ENCODE measurements at regions not wholly inside any gene's neighbourhood (a gene's known extent, or its start where the extent isn't known, plus 50 kb on each side); places are given as distances from the start of the nearest gene placed in this dataset.

GRCh38 chr18:5756823-5757222, 138.5 kb downstream of the TMEM200C start:
- no peak overlapping the region for H3K9ac ChIP-seq (ENCODE audit: low read length)
- no peaks in the 10 kb centered on the region for H3K4me1 ChIP-seq (ENCODE audit: control insufficient read depth, insufficient read depth, low read length)
- no peaks in the 10 kb centered on the region for H3K36me3 ChIP-seq (ENCODE audit: control insufficient read depth, insufficient read depth, low read length)
- no peaks in the 10 kb centered on the region for H3K27me3 ChIP-seq (ENCODE audit: control insufficient read depth, insufficient read depth, low read length)
- H3K4me3 ChIP-seq (ENCODE audit: low read length), result no peak overlapping the region
- H3K27ac ChIP-seq (ENCODE audit: low read depth, low read length), result no peak overlapping the region

GRCh38 chr18:5747678-5748077, 147.6 kb downstream of the TMEM200C start:
- Histone ChIP-seq H3K4me1 (ENCODE audit: control insufficient read depth, insufficient read depth, low read length) (no peaks in the 10 kb centered on the region), H3K27ac (ENCODE audit: low read depth, low read length) (no peak overlapping the region), H3K4me3 (ENCODE audit: low read length) (no peak overlapping the region), H3K9ac (ENCODE audit: low read length) (no peak overlapping the region), H3K36me3 (ENCODE audit: control insufficient read depth, insufficient read depth, low read length) (no peaks in the 10 kb centered on the region), H3K27me3 (ENCODE audit: control insufficient read depth, insufficient read depth, low read length) (no peaks in the 10 kb centered on the region)

GRCh38 chr18:5746844-5747243, 148.5 kb downstream of the TMEM200C start:
- Histone ChIP-seq H3K27ac (ENCODE audit: low read depth, low read length) (no peak overlapping the region), H3K9ac (ENCODE audit: low read length) (no peak overlapping the region), H3K36me3 (ENCODE audit: control insufficient read depth, insufficient read depth, low read length) (no peaks in the 10 kb centered on the region), H3K27me3 (ENCODE audit: control insufficient read depth, insufficient read depth, low read length) (no peaks in the 10 kb centered on the region), H3K4me1 (ENCODE audit: control insufficient read depth, insufficient read depth, low read length) (no peaks in the 10 kb centered on the region), H3K4me3 (ENCODE audit: low read length) (no peak overlapping the region)

GRCh38 chr18:5744659-5745058, 150.7 kb downstream of the TMEM200C start:
- Histone ChIP-seq H3K4me1 (ENCODE audit: control insufficient read depth, insufficient read depth, low read length) (no peaks in the 10 kb centered on the region), H3K36me3 (ENCODE audit: control insufficient read depth, insufficient read depth, low read length) (no peaks in the 10 kb centered on the region), H3K9ac (ENCODE audit: low read length) (no peak overlapping the region), H3K27ac (ENCODE audit: low read depth, low read length) (no peak overlapping the region), H3K4me3 (ENCODE audit: low read length) (no peak overlapping the region), H3K27me3 (ENCODE audit: control insufficient read depth, insufficient read depth, low read length) (no peaks in the 10 kb centered on the region)

- Histone ChIP-seq H3K9ac (ENCODE audit: low read length) (no peak overlapping the region), H3K36me3 (ENCODE audit: control insufficient read depth, insufficient read depth, low read length) (no peaks in the 10 kb centered on the region), H3K4me1 (ENCODE audit: control insufficient read depth, insufficient read depth, low read length) (no peaks in the 10 kb centered on the region), H3K27ac (ENCODE audit: low read depth, low read length) (no peak overlapping the region), H3K27me3 (ENCODE audit: control insufficient read depth, insufficient read depth, low read length) (no peaks in the 10 kb centered on the region), H3K4me3 (ENCODE audit: low read length) (no peak overlapping the region)
Measured at GRCh38 chr18:5738526-5738925, 156.8 kb downstream of the TMEM200C start.

- Histone ChIP-seq H3K4me1 (ENCODE audit: control insufficient read depth, insufficient read depth, low read length) (no peaks in the 10 kb centered on the region), H3K27me3 (ENCODE audit: control insufficient read depth, insufficient read depth, low read length) (no peaks in the 10 kb centered on the region), H3K27ac (ENCODE audit: low read depth, low read length) (no peak overlapping the region), H3K36me3 (ENCODE audit: control insufficient read depth, insufficient read depth, low read length) (no peaks in the 10 kb centered on the region), H3K4me3 (ENCODE audit: low read length) (no peak overlapping the region), H3K9ac (ENCODE audit: low read length) (no peak overlapping the region)
Measured at GRCh38 chr18:5732318-5732717, 163.0 kb downstream of the TMEM200C start.

- H3K27me3 ChIP-seq (ENCODE audit: control insufficient read depth, insufficient read depth, low read length), result no peaks in the 10 kb centered on the region
- H3K4me3 ChIP-seq (ENCODE audit: low read length), result no peak overlapping the region
- no peaks in the 10 kb centered on the region for H3K4me1 ChIP-seq (ENCODE audit: control insufficient read depth, insufficient read depth, low read length)
- H3K9ac ChIP-seq (ENCODE audit: low read length), result no peak overlapping the region
- H3K36me3 ChIP-seq (ENCODE audit: control insufficient read depth, insufficient read depth, low read length), result no peaks in the 10 kb centered on the region
- no peak overlapping the region for H3K27ac ChIP-seq (ENCODE audit: low read depth, low read length)
Measured at GRCh38 chr18:5729983-5730699, 165.2 kb downstream of the TMEM200C start.

GRCh38 chr18:5728531-5728930, 166.8 kb downstream of the TMEM200C start:
- no peak overlapping the region for H3K9ac ChIP-seq (ENCODE audit: low read length)
- no peak overlapping the region for H3K27ac ChIP-seq (ENCODE audit: low read depth, low read length)
- no peaks in the 10 kb centered on the region for H3K27me3 ChIP-seq (ENCODE audit: control insufficient read depth, insufficient read depth, low read length)
- no peak overlapping the region for H3K4me3 ChIP-seq (ENCODE audit: low read length)
- no peaks in the 10 kb centered on the region for H3K36me3 ChIP-seq (ENCODE audit: control insufficient read depth, insufficient read depth, low read length)
- H3K4me1 ChIP-seq (ENCODE audit: control insufficient read depth, insufficient read depth, low read length), result no peaks in the 10 kb centered on the region

GRCh38 chr18:5726011-5726410, 169.3 kb downstream of the TMEM200C start:
- Histone ChIP-seq H3K4me1 (ENCODE audit: control insufficient read depth, insufficient read depth, low read length) (no peaks in the 10 kb centered on the region), H3K36me3 (ENCODE audit: control insufficient read depth, insufficient read depth, low read length) (no peaks in the 10 kb centered on the region), H3K9ac (ENCODE audit: low read length) (no peak overlapping the region), H3K27me3 (ENCODE audit: control insufficient read depth, insufficient read depth, low read length) (no peaks in the 10 kb centered on the region), H3K4me3 (ENCODE audit: low read length) (no peak overlapping the region), H3K27ac (ENCODE audit: low read depth, low read length) (no peak overlapping the region)

GRCh38 chr18:5721924-5722323, 173.4 kb downstream of the TMEM200C start:
- Histone ChIP-seq H3K4me3 (ENCODE audit: low read length) (no peak overlapping the region), H3K36me3 (ENCODE audit: control insufficient read depth, insufficient read depth, low read length) (no peaks in the 10 kb centered on the region), H3K27me3 (ENCODE audit: control insufficient read depth, insufficient read depth, low read length) (no peaks in the 10 kb centered on the region), H3K27ac (ENCODE audit: low read depth, low read length) (no peak overlapping the region), H3K9ac (ENCODE audit: low read length) (no peak overlapping the region), H3K4me1 (ENCODE audit: control insufficient read depth, insufficient read depth, low read length) (no peaks in the 10 kb centered on the region)

- no peak overlapping the region for H3K9ac ChIP-seq (ENCODE audit: low read length)
- H3K4me1 ChIP-seq (ENCODE audit: control insufficient read depth, insufficient read depth, low read length), result no peaks in the 10 kb centered on the region
- no peak overlapping the region for H3K27ac ChIP-seq (ENCODE audit: low read depth, low read length)
- H3K4me3 ChIP-seq (ENCODE audit: low read length), result no peak overlapping the region
- no peaks in the 10 kb centered on the region for H3K27me3 ChIP-seq (ENCODE audit: control insufficient read depth, insufficient read depth, low read length)
- H3K36me3 ChIP-seq (ENCODE audit: control insufficient read depth, insufficient read depth, low read length), result no peaks in the 10 kb centered on the region
Measured at GRCh38 chr18:5720132-5720531, 175.2 kb downstream of the TMEM200C start.

GRCh38 chr18:5717256-5717655, 173.5 kb upstream of the EPB41L3 start:
- Histone ChIP-seq H3K27me3 (ENCODE audit: control insufficient read depth, insufficient read depth, low read length) (no peaks in the 10 kb centered on the region), H3K36me3 (ENCODE audit: control insufficient read depth, insufficient read depth, low read length) (no peaks in the 10 kb centered on the region), H3K9ac (ENCODE audit: low read length) (no peak overlapping the region), H3K4me1 (ENCODE audit: control insufficient read depth, insufficient read depth, low read length) (no peaks in the 10 kb centered on the region), H3K27ac (ENCODE audit: low read depth, low read length) (no peak overlapping the region), H3K4me3 (ENCODE audit: low read length) (no peak overlapping the region)

GRCh38 chr18:5710676-5711075, 166.9 kb upstream of the EPB41L3 start:
- Histone ChIP-seq H3K4me1 (ENCODE audit: control insufficient read depth, insufficient read depth, low read length) (no peaks in the 10 kb centered on the region), H3K27me3 (ENCODE audit: control insufficient read depth, insufficient read depth, low read length) (no peaks in the 10 kb centered on the region), H3K27ac (ENCODE audit: low read depth, low read length) (no peak overlapping the region), H3K9ac (ENCODE audit: low read length) (no peak overlapping the region), H3K4me3 (ENCODE audit: low read length) (no peak overlapping the region), H3K36me3 (ENCODE audit: control insufficient read depth, insufficient read depth, low read length) (no peaks in the 10 kb centered on the region)
